ENCODE measurements at regions not wholly inside any gene's neighbourhood (a gene's known extent, or its start where the extent isn't known, plus 50 kb on each side); places are given as distances from the start of the nearest gene placed in this dataset.

DNA sequence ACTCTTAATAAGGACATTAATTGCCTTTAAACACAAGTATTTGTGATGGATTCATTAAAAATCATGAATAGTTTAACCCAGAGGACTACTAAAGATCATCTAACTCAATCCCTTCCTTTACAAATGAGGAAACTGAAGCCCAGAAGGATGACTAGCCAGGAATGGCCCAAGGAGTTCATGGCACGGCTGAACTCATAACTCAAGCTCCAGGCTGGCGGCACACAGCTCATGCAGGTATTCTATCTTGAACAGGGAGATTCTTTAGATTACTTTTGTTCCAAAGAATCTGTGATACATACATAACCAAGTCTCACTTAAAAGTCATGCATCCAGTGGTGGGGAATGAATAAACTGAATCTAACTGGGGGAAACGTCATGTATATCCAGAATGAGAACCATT is 495.5 kb downstream of the ACTL7B start:
- TF ChIP-seq CTCF (IDR thresholded peaks at IDR 0.05; ENCODE audit: insufficient read depth, low read depth, low read length) (no peak), EZH2 (IDR thresholded peaks at IDR 0.05; ENCODE audit: insufficient read depth, low read length) (no peak)

All from astrocyte (in vitro differentiated cells and primary cell).